ENCODE measurements at regions not wholly inside any gene's neighbourhood (a gene's known extent, or its start where the extent isn't known, plus 50 kb on each side); places are given as distances from the start of the nearest gene placed in this dataset.

DNA sequence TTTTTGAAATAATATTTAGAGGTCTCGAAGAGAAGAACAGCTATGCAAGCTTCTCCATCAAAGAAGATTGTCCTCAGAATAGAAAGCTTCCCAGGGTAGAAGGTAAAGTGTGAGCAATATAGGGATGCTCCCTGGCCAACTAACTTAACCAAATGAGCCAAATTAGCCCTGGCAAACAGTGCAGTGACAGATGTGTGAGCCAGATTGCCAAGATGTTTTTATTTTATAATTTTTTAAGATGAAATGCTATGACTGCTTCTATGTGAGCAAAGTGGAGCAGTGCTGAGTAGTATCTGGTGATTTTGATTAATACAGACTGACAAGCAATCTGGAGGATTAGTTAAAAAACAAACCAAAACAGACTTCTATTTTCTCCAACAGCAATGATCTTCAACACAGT lies 202.1 kb downstream of the NOVA1 start:
- DNase-seq, result no peak

DNA sequence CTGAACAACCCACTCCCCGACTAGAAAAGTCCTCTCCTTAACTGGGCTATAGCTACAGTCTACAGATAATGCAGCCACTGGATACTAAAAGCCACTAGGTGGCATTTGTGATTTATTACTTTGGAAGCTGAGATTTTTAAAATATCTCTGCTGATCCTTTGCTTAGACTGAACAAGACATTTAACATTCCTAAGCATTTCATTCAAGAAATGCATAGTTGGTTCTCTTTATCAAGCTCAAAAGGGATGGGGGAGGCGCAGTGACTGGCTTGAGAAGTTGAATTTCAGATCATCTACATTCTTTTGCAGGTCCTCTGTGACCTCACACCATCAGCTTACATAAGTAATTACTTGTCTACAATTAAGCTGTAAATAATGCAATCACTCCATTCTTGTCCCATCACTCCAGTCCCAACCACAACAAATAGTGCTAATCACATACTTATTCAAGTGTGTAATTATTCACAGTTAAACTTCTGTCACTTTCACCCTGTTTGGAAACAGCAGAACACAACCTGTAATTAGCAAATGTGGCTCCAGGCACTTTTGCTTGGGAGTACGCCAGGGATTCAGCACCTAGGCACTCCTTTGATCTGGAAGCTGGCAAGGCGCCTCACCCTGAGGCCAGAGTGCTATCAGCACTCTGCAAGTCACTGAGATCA lies 203.6 kb downstream of the NOVA1 start:
- DNase-seq, result no peak

GRCh38 chr14:26392498-26392897 lies 205.3 kb downstream of the NOVA1 start:
- no peak for DNase-seq

DNA sequence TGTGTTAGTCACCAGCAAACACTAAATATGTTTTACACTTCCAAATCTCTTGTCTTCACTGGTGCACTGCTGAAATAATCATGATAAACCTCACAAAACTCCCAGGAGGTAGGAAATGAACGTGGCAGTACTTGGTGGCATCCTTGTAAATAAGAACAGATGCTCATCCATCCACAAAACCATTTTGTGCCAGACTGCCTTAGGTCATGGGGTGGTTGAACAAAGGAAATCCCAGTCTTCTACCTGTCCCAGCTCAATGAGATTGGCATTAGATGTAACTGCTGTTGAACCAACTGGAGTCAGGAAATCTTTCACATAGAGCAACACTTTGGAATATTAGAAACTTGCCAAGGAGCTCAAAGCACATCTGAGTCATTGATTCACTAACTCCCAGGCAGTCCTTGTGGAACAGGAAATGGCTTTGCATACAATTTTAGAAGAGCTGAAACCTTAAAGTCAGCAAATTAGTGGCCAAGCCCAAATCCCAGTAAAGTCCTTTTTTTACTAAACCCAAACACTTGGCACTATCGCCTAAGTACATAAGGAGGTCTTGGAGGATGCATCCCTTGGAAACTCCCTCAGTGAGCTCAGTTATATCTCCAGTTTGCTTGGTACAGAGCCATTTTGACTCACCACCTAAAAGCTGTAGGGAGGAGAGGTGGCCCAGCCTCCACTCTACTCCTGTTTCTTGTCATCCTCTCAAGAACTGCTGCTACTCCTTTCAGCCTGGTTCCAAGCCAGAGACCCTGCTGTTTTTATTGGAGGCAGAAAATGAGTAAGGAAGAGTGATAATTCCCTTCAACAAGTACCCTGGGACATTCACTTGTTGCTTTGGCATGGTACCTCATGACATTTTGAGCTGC lies 208.0 kb downstream of the NOVA1 start:
- peak; percentile 32 for DNase-seq

DNA sequence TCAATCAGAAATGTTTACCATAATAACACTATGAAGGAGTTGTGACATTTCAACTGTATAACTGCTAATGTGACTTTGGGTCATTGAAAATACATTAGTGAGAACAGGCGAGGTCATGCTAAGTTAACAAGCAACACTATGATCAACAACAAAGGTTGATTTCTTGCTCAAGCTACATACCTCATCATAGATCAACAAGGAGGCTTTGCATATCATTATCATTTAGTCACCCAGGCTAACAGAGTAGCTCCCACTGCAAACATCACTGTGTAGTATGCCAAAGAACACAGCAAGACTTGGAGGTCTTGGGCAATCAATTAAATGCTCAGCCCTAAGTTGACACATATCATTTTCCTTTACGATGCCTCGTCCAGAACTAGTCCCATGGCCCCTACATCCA lies 212.5 kb downstream of the NOVA1 start:
- DNase-seq, result no peak

- DNase-seq, result no peak
Measured at GRCh38 chr14:26382901-26383685, 214.7 kb downstream of the NOVA1 start.

DNA sequence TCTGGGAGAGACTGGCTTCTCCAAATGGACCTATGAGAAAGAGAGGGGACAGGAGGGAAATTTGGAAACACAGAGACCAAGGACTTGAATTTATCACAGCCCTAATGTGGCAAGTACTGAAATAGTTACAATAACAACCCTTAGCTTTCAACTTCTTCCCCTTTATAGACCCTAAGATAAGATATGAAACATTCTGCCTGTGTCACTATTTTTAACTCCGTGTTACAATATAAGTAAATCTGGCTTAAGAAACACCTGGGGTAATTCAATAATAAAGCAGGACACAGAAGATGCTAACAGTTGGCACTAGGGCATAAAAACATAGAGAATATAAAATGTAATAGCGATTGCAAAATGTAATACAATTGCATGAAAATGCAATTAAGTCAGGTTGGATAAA lies 216.4 kb downstream of the NOVA1 start:
- no peak for DNase-seq

- no peak for DNase-seq
Measured at GRCh38 chr14:26380637-26381036, 217.2 kb downstream of the NOVA1 start.

GRCh38 chr14:26379951-26380350 lies 217.9 kb downstream of the NOVA1 start:
- no peak for DNase-seq

DNA sequence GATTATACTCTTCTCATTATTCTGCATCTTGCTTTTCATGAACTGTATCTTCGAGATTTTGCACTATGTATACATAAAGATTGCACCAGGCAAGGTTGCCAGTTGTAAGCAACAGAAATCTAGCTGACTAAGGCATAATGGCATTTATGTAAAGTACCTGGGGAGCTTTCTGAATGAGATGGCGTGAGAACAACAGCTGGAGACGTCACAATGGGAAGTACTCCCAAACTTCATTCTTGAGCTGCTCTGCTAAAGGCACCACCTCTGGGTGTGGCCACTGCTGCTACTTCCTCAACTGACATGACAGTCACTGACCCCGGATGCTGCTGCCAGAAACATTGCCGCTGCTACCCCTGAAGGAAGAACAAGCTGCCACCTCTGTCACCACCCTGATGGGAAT lies 220.7 kb downstream of the NOVA1 start:
- DNase-seq, result no peak

DNA sequence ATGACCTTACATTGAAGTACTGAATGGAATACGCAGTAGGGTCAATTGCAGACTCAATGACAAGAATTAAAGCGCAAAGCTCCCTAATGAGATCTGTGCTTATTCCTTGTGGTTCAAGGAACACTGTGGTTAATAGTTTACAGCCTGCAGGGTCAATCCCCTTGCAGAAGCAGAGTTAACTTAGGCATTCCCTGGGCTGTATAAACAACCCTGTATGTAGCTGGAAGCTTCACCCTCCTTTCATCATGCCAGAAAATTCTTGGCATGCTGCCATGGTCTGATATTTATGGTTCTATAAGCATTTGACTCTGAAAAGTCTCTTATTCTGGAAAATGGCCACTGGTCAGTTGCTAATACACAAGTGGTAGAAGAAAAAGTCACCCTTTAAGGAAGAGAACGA lies 227.7 kb downstream of the NOVA1 start:
- DNase-seq, result peak; percentile 31

DNA sequence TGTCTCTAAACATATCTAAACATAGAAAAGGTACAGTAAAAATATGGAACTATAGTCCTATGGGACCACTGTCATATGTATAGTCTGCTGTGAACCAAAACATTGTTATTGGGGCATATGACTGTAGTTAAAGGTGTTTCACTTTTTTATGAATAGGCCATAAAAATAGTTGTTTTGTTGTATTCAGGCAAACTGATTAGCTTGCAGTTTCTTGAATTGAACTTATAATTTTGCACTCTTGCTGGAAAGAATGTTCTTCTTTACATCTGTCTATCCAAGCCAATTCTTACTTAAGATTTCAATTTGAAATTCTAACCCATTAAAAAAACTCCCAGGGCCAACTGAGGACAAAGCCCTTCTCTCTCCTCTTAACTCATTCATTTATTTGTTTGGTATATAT lies 234.1 kb downstream of the NOVA1 start:
- no peak for DNase-seq

DNA sequence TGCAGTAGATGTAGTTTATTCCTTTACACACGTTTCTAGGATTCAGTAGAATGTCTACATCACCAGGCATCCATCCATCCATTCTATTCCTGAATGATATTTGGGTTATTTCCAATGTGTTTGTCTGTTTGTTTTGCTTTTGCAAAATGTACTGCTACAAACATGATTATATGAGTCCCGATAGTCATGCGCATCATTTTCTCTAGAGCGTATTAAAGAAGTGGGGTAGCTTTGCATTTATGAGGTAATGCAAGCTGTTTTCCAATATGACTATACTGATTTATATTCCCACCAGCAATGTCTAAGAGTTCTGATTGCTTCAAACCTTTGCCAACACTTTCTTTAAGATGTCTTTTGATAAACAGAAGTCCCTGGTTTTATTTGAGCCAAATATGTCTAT lies 253.2 kb downstream of the NOVA1 start:
- DNase-seq, result no peak

GRCh38 chr14:26339381-26339780 lies 258.5 kb downstream of the NOVA1 start:
- no peak for DNase-seq

- DNase-seq, result no peak
Measured at GRCh38 chr14:26338231-26338630, 259.6 kb downstream of the NOVA1 start.

- no peak for DNase-seq
Measured at GRCh38 chr14:26334288-26334687, 263.5 kb downstream of the NOVA1 start.

DNA sequence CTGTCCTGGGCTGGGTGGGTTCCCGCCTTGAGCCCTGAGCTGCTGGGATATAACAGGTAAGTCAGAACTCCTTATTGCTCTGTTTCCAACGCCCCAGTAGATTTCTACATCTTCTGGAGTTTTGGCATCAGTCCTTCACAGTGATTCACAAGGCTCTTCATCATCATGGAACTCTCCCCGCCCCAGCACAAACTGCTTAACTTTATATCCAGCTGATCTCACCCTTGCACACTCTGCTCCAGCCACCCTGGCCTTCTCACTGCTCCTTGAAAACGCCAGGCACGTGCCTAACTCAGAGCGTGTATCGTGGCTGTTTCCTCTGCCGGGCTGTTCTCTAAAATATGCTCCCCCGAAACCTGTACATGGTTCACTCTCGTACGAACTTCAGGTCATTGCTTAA lies 264.9 kb downstream of the NOVA1 start:
- no peak for DNase-seq

DNA sequence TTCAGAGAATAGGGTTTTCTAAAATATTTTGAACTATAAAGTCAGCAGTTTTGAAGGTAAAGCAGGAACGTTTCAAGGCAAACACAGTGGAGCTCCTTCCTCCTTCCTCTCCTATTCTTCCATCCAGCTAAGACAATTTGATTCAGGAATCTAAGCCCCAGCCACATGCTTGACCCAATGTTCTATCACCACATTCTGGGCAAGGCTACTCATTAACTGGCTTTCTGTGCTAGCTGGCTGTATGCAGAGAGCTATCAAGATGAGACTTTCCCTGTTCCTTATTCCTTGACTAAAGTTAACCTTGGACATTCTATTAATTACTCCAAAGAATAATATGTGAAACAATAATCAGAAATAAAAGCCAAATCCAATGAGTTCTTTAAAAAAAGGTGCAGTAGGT lies 266.9 kb downstream of the NOVA1 start:
- no peak for DNase-seq

GRCh38 chr14:26328791-26329190 lies 269.0 kb downstream of the NOVA1 start:
- DNase-seq, result no peak

GRCh38 chr14:26323869-26324268 lies 274.0 kb downstream of the NOVA1 start:
- no peak for DNase-seq

DNA sequence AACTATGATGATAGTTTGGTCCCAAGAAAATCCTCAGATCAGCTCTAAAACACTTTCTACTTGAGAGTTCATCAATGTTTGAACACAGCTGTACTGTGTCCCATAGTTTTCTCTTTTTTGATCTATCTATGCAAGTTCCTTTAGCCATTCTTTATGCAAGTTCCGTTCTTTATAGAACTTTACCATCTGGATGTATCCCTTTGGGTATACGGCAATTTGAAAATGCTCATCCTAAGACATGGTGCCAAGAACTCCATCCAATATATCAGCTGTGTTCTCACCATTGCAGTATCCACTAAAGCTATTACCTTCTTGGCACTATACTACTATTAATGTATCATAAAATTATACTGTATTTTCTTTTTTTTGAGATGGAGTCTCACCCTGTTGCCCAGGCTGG lies 276.9 kb downstream of the NOVA1 start:
- no peak for DNase-seq

DNA sequence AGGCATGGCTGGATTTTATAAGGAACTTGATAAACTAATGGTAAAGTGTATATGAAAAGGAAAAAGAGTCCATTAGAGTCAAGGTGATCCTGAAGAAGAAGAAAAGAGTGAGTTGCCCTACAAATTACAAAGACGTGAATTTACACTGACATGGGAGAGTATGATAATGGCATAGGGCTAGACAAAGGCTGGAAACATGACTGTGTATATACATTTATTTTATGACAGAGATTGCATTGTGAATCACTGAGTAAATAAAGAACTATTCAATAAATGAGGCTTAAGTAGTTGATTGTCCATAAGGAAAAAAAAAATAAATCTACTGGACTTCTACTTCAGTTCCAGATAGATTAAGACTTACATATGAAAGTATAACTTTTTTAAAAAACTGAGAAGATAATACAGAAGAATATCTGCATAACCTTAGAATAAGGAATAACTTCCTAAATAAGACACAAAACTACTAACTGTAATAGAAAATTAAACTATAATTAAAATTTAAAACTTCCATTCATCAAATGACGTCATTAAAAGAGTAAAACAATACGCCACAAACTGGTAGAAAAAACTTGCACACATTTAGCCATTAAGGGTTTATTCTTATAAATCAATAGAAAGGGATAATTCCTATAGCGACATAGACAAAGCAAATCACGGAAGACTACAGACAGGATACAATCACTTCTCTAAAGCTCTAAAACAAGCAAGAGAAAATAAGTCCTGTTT lies 278.5 kb downstream of the NOVA1 start:
- no peak for DNase-seq

DNA sequence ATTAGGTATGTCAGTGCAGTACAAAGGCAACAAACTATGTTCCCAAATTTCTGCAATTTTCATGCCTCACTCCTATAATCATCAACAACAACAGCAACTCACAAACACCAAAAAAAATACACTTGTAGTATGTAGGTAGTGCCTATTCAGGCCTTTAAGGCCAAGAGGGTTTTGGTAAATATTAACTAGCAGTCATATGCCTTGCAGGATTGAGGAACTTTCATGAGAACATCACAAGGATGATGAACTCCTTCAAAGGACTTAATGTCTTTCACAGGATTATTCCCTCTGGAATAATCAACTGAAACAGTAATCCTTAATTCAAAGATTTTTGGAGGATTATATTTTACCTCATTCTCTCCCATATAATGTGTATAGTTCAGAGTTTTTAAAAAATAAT lies 293.8 kb downstream of the NOVA1 start:
- DNase-seq, result no peak
